Amniotic epithelial cell (primary cell): ENCODE measurements at regions not wholly inside any gene's neighbourhood (a gene's known extent, or its start where the extent isn't known, plus 50 kb on each side); places are given as distances from the start of the nearest gene placed in this dataset.
A peak's percentile ranks its signal among the peaks of the same experiment; 100 is the strongest.
"Not testable (repeated sequence)": the region's sequence is repeated elsewhere in the genome, so short reads cannot be mapped to it uniquely, and the experiment has no call there.

ENCODE experiments used
- DNase-seq: peaks from one replicate; pipeline ENCODE4 v3.0.0-alpha.2; 2010; ENCODE audit warnings: low read depth

- no peak for DNase-seq
These were observed 892.5 kb downstream of the PLA2G4A start for GRCh38 chr1:187721216-187721615.

- DNase-seq: no peak
These were observed 896.5 kb downstream of the PLA2G4A start for GRCh38 chr1:187725216-187725615.

GRCh38 chr1:187733232-187733631, 904.5 kb downstream of the PLA2G4A start:
- DNase-seq: no peak

GRCh38 chr1:187734427-187734826, 905.7 kb downstream of the PLA2G4A start:
- no peak for DNase-seq

GRCh38 chr1:187744665-187745064, 915.9 kb downstream of the PLA2G4A start:
- no peak for DNase-seq

GRCh38 chr1:187755536-187755935, 926.8 kb downstream of the PLA2G4A start:
- DNase-seq: no peak

GRCh38 chr1:187756684-187757083, 927.9 kb downstream of the PLA2G4A start:
- DNase-seq: not testable (repeated sequence)

GRCh38 chr1:187759825-187760333, 931.1 kb downstream of the PLA2G4A start:
- peak; percentile 67 for DNase-seq

- peak; percentile 92 for DNase-seq
These were observed 933.4 kb downstream of the PLA2G4A start for GRCh38 chr1:187762118-187762517.

- DNase-seq: no peak
These were observed 934.7 kb downstream of the PLA2G4A start for GRCh38 chr1:187763465-187763864.

- DNase-seq: no peak
These were observed 935.2 kb downstream of the PLA2G4A start for GRCh38 chr1:187763976-187764375.

- no peak for DNase-seq
These were observed 942.6 kb downstream of the PLA2G4A start for GRCh38 chr1:187771396-187771795.

- no peak for DNase-seq
These were observed 944.4 kb downstream of the PLA2G4A start for GRCh38 chr1:187773168-187773567.

GRCh38 chr1:187787736-187788135, 959.0 kb downstream of the PLA2G4A start:
- DNase-seq: no peak

- DNase-seq: no peak
These were observed 960.0 kb downstream of the PLA2G4A start for GRCh38 chr1:187788718-187789117.

GRCh38 chr1:187790724-187791123, 962.0 kb downstream of the PLA2G4A start:
- no peak for DNase-seq

GRCh38 chr1:187794561-187794960, 965.8 kb downstream of the PLA2G4A start:
- no peak for DNase-seq

GRCh38 chr1:187809549-187809948, 980.8 kb downstream of the PLA2G4A start:
- DNase-seq: no peak

GRCh38 chr1:187816646-187817045, 987.9 kb downstream of the PLA2G4A start:
- peak; percentile 71 for DNase-seq

- DNase-seq: no peak
These were observed 989.0 kb downstream of the PLA2G4A start for GRCh38 chr1:187817782-187818181.

- no peak for DNase-seq
These were observed 990.3 kb downstream of the PLA2G4A start for GRCh38 chr1:187819086-187819485.

GRCh38 chr1:187836557-187836956, 1007.8 kb downstream of the PLA2G4A start:
- DNase-seq: no peak

GRCh38 chr1:187837787-187838186, 1009.0 kb downstream of the PLA2G4A start:
- DNase-seq: no peak
